ENCODE measurements at regions not wholly inside any gene's neighbourhood (a gene's known extent, or its start where the extent isn't known, plus 50 kb on each side); places are given as distances from the start of the nearest gene placed in this dataset.

GRCh38 chr2:150571121-150571520 lies 83.7 kb upstream of the RND3 start (continued):
- TF ChIP-seq CREB1 (CRISPR knock-in tag; IDR thresholded peaks at IDR 0.05; ENCODE audit: low read depth) = no peak
- no peak for TF ChIP-seq EZH2 (IDR thresholded peaks at IDR 0.05; ENCODE audit: low read depth, unreplicated experiment)
- TF ChIP-seq NANOG (IDR thresholded peaks at IDR 0.05; ENCODE audit: borderline replicate concordance) = no peak
- TF ChIP-seq ZNF331 (CRISPR knock-in tag; IDR thresholded peaks at IDR 0.05; ENCODE audit: low read depth) = no peak
- TF ChIP-seq STAT1 (IDR thresholded peaks at IDR 0.05; ENCODE audit: unreplicated experiment) = no peak
- TF ChIP-seq JUNB (IDR thresholded peaks at IDR 0.05; ENCODE audit: unreplicated experiment) = no peak
- TF ChIP-seq, protein P1, sequence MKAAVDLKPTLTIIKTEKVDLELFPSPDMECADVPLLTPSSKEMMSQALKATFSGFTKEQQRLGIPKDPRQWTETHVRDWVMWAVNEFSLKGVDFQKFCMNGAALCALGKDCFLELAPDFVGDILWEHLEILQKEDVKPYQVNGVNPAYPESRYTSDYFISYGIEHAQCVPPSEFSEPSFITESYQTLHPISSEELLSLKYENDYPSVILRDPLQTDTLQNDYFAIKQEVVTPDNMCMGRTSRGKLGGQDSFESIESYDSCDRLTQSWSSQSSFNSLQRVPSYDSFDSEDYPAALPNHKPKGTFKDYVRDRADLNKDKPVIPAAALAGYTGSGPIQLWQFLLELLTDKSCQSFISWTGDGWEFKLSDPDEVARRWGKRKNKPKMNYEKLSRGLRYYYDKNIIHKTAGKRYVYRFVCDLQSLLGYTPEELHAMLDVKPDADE (IDR thresholded peaks at IDR 0.05) = no peak
- TF ChIP-seq POLR2AphosphoS5 (IDR thresholded peaks at IDR 0.05; ENCODE audit: low read depth) = no peak
- TF ChIP-seq, protein P2, sequence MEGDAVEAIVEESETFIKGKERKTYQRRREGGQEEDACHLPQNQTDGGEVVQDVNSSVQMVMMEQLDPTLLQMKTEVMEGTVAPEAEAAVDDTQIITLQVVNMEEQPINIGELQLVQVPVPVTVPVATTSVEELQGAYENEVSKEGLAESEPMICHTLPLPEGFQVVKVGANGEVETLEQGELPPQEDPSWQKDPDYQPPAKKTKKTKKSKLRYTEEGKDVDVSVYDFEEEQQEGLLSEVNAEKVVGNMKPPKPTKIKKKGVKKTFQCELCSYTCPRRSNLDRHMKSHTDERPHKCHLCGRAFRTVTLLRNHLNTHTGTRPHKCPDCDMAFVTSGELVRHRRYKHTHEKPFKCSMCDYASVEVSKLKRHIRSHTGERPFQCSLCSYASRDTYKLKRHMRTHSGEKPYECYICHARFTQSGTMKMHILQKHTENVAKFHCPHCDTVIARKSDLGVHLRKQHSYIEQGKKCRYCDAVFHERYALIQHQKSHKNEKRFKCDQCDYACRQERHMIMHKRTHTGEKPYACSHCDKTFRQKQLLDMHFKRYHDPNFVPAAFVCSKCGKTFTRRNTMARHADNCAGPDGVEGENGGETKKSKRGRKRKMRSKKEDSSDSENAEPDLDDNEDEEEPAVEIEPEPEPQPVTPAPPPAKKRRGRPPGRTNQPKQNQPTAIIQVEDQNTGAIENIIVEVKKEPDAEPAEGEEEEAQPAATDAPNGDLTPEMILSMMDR (conservative IDR thresholded peaks at IDR 0.05; ENCODE audit: low read depth in 2 of 2) = no peak
- TF ChIP-seq EZH2phosphoT487 (IDR thresholded peaks at IDR 0.05; ENCODE audit: unreplicated experiment) = no peak
- no peak for TF ChIP-seq ZNF114 (CRISPR knock-in tag; IDR thresholded peaks at IDR 0.05)

- no peaks in the 10 kb centered on the region for H3K27me3 Mint-ChIP-seq (ENCODE audit: insufficient read depth, low read depth, poor library complexity)
- H4K20me1 ChIP-seq (replicated peaks; ENCODE audit: insufficient read depth) = no peaks in the 10 kb centered on the region
- no peaks in the 10 kb centered on the region for H3K4me1 ChIP-seq (ENCODE audit: insufficient read depth)
- H3K27me3 ChIP-seq (ENCODE audit: insufficient read depth) = no peaks in the 10 kb centered on the region
- no peaks in the 10 kb centered on the region for H3F3A ChIP-seq (replicated peaks; ENCODE audit: low read depth)
- ATAC-seq = no peak
- H3K36me3 ChIP-seq (ENCODE audit: insufficient read depth) = no peaks in the 10 kb centered on the region
- no peak overlapping the region for H2AFZ ChIP-seq
- no peaks in the 10 kb centered on the region for H3K36me3 Mint-ChIP-seq (ENCODE audit: low read depth)
- H3K9me3 Mint-ChIP-seq = no peaks in the 10 kb centered on the region; the same call in 2 of the 3 replicates
- DNase-seq (ENCODE audit: low spot score) = no peak
- no peak overlapping the region for H3K4me3 Mint-ChIP-seq
- H3K79me2 ChIP-seq (replicated peaks; ENCODE audit: insufficient read depth) = no peaks in the 10 kb centered on the region
- H3K4me3 ChIP-seq = no peak overlapping the region
- H3K4me1 Mint-ChIP-seq = no peaks in the 10 kb centered on the region
- no peak overlapping the region for H3K4me2 ChIP-seq
- no peak overlapping the region for H3K27ac Mint-ChIP-seq
- peaks cover 8% of the 10 kb centered on the region; the same call in 1 of the 2 replicates for H3K9me2 ChIP-seq (ENCODE audit: insufficient read depth)
- H3K27ac ChIP-seq (ENCODE audit: low read depth) = no peak overlapping the region
- no peak for TF ChIP-seq POLR2AphosphoS5 (IDR thresholded peaks at IDR 0.05; ENCODE audit: low read depth)
- no peak for TF ChIP-seq ZNF114 (CRISPR knock-in tag; IDR thresholded peaks at IDR 0.05)
- no peak for TF ChIP-seq NANOG (IDR thresholded peaks at IDR 0.05; ENCODE audit: borderline replicate concordance)
- TF ChIP-seq EZH2phosphoT487 (IDR thresholded peaks at IDR 0.05; ENCODE audit: unreplicated experiment) = no peak
- TF ChIP-seq, protein P1 (IDR thresholded peaks at IDR 0.05) = no peak
- TF ChIP-seq, protein P2 (conservative IDR thresholded peaks at IDR 0.05; ENCODE audit: low read depth in 2 of 2) = no peak
- TF ChIP-seq ZNF331 (CRISPR knock-in tag; IDR thresholded peaks at IDR 0.05; ENCODE audit: low read depth) = no peak
- no peak for TF ChIP-seq JUNB (IDR thresholded peaks at IDR 0.05; ENCODE audit: unreplicated experiment)
- TF ChIP-seq STAT1 (IDR thresholded peaks at IDR 0.05; ENCODE audit: unreplicated experiment) = no peak
- no peak for TF ChIP-seq EZH2 (IDR thresholded peaks at IDR 0.05; ENCODE audit: low read depth, unreplicated experiment)
- no peak for TF ChIP-seq CREB1 (CRISPR knock-in tag; IDR thresholded peaks at IDR 0.05; ENCODE audit: low read depth)
- TF ChIP-seq, protein P3, sequence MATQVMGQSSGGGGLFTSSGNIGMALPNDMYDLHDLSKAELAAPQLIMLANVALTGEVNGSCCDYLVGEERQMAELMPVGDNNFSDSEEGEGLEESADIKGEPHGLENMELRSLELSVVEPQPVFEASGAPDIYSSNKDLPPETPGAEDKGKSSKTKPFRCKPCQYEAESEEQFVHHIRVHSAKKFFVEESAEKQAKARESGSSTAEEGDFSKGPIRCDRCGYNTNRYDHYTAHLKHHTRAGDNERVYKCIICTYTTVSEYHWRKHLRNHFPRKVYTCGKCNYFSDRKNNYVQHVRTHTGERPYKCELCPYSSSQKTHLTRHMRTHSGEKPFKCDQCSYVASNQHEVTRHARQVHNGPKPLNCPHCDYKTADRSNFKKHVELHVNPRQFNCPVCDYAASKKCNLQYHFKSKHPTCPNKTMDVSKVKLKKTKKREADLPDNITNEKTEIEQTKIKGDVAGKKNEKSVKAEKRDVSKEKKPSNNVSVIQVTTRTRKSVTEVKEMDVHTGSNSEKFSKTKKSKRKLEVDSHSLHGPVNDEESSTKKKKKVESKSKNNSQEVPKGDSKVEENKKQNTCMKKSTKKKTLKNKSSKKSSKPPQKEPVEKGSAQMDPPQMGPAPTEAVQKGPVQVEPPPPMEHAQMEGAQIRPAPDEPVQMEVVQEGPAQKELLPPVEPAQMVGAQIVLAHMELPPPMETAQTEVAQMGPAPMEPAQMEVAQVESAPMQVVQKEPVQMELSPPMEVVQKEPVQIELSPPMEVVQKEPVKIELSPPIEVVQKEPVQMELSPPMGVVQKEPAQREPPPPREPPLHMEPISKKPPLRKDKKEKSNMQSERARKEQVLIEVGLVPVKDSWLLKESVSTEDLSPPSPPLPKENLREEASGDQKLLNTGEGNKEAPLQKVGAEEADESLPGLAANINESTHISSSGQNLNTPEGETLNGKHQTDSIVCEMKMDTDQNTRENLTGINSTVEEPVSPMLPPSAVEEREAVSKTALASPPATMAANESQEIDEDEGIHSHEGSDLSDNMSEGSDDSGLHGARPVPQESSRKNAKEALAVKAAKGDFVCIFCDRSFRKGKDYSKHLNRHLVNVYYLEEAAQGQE (IDR thresholded peaks at IDR 0.05; ENCODE audit: unreplicated experiment) = no peak
Observed at GRCh38 chr2:150570712-150571111, 83.2 kb upstream of the RND3 start.

All from GM23338 (cell line).